Brain microvascular endothelial cell (primary cell): ENCODE measurements at regions not wholly inside any gene's neighbourhood (a gene's known extent, or its start where the extent isn't known, plus 50 kb on each side); places are given as distances from the start of the nearest gene placed in this dataset.

ENCODE experiments used
- DNase-seq: peaks from one replicate; pipeline ENCODE4 v3.0.0-alpha.2; 2020
- H3K27ac ChIP-seq: fragments of 250-450 bp; sonication (Bioruptor Pico); 2 replicates; pipeline ENCODE4 v1.5.1; 2020; ENCODE audit warnings: mild to moderate bottlenecking, moderate library complexity
- H3K27me3 ChIP-seq: fragments of 250-450 bp; sonication (Bioruptor Pico); replicated peaks from 2 replicates; pipeline ENCODE4 v1.5.1; 2020; ENCODE audit warnings: mild to moderate bottlenecking
- H3K36me3 ChIP-seq: fragments of 250-450 bp; sonication (Bioruptor Pico); replicated peaks from 2 replicates; pipeline ENCODE4 v1.5.1; 2020; ENCODE audit warnings: mild to moderate bottlenecking
- H3K4me3 ChIP-seq: 2 replicates; pipeline ENCODE4 v1.5.1; 2011; ENCODE audit warnings: low read depth, mild to moderate bottlenecking, control low read depth, low read length, moderate library complexity
- in situ Hi-C: cut with HindIII; loops from 2 replicates; pipeline ENCODE4 v1.10.0; 2017; ENCODE audit warnings: low sequenced_read_pairs, low pct_ligation_motif_present
- TF ChIP-seq, protein P1 (sequence below): IDR thresholded peaks from 2 replicates; pipeline ENCODE4 v1.5.1; 2011; ENCODE audit warnings: low read depth, mild to moderate bottlenecking, moderate library complexity, low read length, control low read depth, inconsistent platforms; ENCODE audit errors: missing control alignments

DNA sequence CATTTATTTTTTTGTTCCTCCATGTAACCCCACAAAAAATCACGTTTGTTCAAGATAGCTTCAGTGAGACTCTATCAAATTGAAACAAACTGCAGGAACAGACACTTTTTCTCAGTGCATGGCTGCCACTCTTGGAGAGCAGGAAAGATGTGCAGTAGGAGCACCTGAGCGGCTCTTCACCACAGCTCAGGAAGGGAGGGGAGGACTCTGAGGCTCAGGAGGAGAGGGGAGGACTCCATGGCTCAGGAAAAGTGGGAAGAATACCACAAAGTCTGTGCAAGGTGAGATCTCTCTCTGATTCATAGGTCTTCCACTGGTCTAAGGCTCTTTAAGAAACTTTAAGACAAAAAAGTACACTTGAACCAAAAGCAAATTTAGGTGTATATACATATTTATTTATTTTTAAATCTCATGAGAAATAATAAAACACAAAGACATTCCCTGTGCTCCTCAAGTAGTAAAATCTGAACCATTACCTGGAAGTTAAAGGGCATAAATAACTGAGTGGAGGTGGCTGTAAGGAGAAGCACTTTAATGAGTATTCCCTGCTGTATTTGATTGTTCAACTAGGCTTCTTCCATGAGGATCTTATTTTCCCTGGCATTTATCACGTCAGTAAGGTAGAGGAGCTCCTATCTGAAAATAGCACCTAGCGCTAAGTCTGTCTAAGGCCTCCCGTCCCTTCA is 69.2 kb upstream of the CCN6 start:
- peak overlapping the region; percentile 52 for H3K27ac ChIP-seq
- DNase-seq, result no peak
- in situ Hi-C loops, result no loop called here

DNA sequence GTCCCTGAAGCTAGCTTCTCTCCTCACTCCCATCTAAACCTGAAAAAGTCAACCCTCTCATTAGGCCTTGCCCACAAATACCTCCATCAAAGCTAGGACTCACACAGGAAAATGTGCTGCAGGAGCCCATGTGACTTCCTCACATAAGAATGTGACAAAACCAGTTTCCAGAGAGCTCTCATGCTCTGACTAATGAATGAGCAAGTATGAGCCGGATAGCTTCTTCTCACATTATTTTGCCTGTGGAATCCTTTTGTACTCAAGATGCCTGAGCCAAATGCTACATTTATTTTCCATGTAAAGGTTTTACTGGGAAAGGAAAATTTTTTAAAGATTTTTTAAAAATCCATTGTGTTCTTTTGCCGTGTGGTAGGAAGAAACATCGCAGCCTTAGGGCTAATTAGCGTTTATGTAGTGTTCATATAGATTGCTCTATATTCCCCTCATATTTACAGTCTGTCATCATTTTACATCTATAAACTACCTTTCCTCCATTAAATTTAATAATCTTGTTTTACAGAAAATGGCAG is 68.6 kb upstream of the CCN6 start:
- peak; percentile 91 for DNase-seq
- Histone ChIP-seq H3K27me3 (no peaks in the 10 kb centered on the region), H3K27ac (peak overlapping the region; percentile 73), H3K36me3 (no peaks in the 10 kb centered on the region), H3K4me3 (no peak overlapping the region)
- in situ Hi-C loops, result no loop called here
- TF ChIP-seq, protein P1, sequence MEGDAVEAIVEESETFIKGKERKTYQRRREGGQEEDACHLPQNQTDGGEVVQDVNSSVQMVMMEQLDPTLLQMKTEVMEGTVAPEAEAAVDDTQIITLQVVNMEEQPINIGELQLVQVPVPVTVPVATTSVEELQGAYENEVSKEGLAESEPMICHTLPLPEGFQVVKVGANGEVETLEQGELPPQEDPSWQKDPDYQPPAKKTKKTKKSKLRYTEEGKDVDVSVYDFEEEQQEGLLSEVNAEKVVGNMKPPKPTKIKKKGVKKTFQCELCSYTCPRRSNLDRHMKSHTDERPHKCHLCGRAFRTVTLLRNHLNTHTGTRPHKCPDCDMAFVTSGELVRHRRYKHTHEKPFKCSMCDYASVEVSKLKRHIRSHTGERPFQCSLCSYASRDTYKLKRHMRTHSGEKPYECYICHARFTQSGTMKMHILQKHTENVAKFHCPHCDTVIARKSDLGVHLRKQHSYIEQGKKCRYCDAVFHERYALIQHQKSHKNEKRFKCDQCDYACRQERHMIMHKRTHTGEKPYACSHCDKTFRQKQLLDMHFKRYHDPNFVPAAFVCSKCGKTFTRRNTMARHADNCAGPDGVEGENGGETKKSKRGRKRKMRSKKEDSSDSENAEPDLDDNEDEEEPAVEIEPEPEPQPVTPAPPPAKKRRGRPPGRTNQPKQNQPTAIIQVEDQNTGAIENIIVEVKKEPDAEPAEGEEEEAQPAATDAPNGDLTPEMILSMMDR, result no peak

More for the DNA sequence above, 69.2 kb upstream of the CCN6 start:
- TF ChIP-seq, protein P1, result no peak
- Histone ChIP-seq H3K27me3 (no peaks in the 10 kb centered on the region), H3K36me3 (no peaks in the 10 kb centered on the region), H3K4me3 (no peak overlapping the region)

DNA sequence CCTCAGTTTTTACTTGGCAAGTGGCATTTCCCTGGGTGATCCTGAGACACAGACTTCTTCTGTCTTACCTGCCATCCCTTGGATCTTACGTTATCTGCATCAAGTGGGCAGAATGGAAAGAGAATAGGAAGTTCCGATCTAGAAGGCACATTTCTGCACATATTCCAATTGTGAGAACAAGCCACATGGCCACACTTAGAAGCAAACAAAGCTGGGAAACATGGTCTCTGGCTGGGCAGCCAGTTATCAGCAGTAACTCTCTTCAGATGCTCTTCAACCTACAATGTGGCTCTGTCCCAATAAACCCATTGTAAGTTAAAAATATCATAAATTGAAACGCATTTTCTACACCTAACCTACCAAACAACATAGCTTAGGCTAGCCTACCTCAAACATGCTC is 67.3 kb upstream of the CCN6 start:
- TF ChIP-seq, protein P1, result no peak
- in situ Hi-C loops, result no loop called here
- no peak overlapping the region for H3K4me3 ChIP-seq
- no peaks in the 10 kb centered on the region for H3K27me3 ChIP-seq
- no peak overlapping the region for H3K27ac ChIP-seq
- no peaks in the 10 kb centered on the region for H3K36me3 ChIP-seq
- no peak for DNase-seq

DNA sequence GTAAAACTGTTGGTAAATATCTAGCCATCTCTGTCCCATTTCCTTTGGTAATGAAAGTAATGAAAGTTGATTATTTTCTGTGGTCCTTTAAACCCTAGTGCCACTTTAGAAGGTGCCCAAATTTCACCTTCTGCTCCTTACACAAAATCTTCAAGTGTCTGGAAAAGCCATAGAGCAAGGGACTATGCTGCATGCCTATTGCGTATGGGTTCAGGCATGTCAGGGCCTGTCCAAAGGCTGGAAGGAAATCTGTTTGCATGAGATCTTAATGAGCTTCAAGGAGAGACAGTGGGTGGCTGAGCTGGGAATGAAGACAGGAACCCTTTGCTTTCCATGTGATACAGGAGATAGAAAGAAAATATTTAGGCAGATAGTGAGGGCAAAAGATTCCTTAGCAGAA is 66.6 kb upstream of the CCN6 start:
- no peak for DNase-seq
- H3K27me3 ChIP-seq, result no peaks in the 10 kb centered on the region
- in situ Hi-C loops, result no loop called here
- H3K4me3 ChIP-seq, result no peak overlapping the region
- H3K27ac ChIP-seq, result no peak overlapping the region
- TF ChIP-seq, protein P1, result no peak
- H3K36me3 ChIP-seq, result no peaks in the 10 kb centered on the region

DNA sequence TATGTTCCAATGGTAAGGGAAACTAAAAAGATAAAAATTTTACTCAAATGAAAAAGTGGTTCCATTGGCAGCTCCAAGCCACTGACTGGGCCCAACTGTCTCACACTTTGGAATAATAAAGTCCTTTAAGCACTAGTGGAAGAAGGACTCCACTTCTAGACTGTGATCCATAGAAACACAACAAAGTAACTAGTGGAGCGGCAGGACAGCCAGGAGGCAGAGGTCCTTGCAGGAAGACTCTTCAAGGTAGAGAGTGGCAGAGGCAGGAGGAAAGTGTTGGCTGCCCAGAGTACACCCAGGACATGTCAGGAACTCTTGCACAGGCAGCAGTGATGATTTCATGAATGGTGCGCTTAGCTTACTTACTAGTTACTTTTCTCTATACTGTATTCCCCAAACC is 65.0 kb upstream of the CCN6 start:
- DNase-seq, result no peak
- no peaks in the 10 kb centered on the region for H3K27me3 ChIP-seq
- in situ Hi-C loops, result no loop called here
- no peak overlapping the region for H3K4me3 ChIP-seq
- no peaks in the 10 kb centered on the region for H3K36me3 ChIP-seq
- H3K27ac ChIP-seq, result no peak overlapping the region
- TF ChIP-seq, protein P1, result no peak

DNA sequence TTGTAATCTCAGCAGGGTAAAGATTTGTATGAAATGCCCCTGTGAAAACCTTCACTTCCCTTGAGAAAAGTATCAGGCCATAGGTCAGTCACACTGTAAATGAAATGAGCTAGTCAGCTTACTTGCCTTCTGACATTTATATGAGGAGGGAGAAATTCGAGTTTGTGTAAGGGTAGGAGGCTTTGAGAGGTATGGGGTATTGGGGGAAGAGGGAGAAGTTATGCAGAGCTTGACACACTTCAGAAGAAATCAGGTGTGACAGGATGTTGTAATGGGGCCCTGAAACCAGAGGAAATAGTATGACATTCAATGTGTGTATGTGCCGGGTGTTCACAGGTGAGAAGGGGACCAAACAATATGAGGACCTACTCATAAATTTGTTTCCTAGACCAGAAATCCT is 64.2 kb upstream of the CCN6 start:
- Histone ChIP-seq H3K27me3 (no peaks in the 10 kb centered on the region), H3K36me3 (no peaks in the 10 kb centered on the region), H3K4me3 (no peak overlapping the region), H3K27ac (no peak overlapping the region)
- in situ Hi-C loops, result no loop called here
- DNase-seq, result no peak
- TF ChIP-seq, protein P1, result no peak
